Activated naive CD4-positive, alpha-beta T cell treated with Interleukin-2 at 50 U/mL for 16 hours (primary cell): ENCODE measurements at regions not wholly inside any gene's neighbourhood (a gene's known extent, or its start where the extent isn't known, plus 50 kb on each side); places are given as distances from the start of the nearest gene placed in this dataset.

Experiments used
- DNase-seq: peaks from one replicate; pipeline ENCODE4 v3.0.0-alpha.2; 2020

DNA sequence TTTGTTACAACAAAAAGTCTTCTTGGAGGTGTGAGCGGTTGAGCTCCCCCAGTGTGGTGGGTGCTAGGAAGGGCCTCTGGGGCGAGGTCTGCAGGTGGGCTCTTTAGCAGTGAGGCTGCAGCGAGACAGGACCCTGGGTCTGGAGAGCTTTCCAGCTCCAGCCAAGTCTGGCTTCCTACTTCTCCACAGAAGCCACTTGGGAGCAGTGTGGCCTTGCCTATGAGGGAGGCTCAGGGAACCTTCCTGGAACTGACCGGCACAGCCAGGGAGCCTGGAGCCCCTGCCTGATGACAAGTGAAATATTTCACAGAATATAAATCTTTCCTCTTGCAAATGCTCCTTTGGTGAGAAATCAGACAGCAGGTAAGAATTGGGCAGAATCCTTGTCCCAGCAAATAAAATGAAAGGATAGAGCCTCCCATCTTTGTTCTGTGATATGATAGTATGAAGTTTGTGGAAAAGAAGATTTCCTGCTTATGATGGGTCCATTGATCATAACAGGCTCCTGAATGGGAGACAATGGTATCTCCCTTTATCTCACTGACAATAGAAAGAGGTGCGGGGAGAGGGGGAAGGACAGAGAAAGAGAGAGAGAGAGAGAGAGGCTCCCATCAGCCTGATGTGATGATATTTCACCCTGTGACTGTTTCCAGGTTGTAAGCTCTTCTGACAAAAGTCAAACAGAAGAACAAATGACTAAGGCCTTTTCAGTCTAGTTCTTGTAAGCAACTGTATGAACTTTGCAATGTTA is 289.8 kb upstream of the SPRED2 start:
- no peak for DNase-seq

GRCh38 chr2:65716698-65717097 is 284.3 kb upstream of the SPRED2 start:
- no peak for DNase-seq

GRCh38 chr2:65715323-65715722 is 282.9 kb upstream of the SPRED2 start:
- DNase-seq, result no peak

DNA sequence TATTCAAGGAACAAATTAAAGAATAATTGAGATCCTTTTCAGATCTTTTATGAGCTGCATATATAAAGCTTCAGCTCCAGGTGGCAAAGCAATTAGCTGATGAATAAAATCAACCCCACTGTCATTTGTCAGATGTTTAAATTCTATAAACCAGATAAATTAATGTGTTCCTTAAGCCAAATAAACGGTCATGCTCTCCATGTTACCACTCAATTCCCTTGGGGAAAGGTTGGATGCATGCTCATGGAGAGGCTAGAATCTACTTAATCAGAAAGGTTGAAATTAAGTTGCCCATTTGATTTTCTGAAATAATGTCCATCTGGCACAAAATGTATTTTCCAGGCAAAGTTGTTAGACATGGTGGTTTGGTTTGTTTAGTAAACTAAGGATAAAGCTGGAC is 282.5 kb upstream of the SPRED2 start:
- DNase-seq, result no peak

DNA sequence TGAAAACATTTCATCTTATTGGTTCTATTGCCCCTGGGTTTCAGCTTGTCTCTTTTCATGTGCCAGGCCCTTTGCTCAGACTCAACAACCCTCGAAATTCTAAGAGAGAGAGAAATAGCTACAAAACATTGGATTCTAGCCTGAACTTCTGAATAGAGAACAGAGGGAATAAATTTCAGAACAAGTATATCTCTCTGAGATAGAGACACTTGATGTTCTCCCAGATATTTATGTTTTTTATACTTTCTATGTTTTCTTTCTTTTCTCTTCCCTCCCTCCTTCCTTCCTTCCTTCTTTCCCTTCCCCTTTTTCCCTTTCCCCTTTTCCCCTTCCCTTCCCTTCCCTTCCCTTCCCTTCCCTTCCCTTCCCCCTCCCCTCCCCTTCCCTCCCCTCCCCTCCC is 279.5 kb upstream of the SPRED2 start:
- no peak for DNase-seq

- no peak for DNase-seq
Measured at GRCh38 chr2:65710779-65711295, 278.4 kb upstream of the SPRED2 start.

DNA sequence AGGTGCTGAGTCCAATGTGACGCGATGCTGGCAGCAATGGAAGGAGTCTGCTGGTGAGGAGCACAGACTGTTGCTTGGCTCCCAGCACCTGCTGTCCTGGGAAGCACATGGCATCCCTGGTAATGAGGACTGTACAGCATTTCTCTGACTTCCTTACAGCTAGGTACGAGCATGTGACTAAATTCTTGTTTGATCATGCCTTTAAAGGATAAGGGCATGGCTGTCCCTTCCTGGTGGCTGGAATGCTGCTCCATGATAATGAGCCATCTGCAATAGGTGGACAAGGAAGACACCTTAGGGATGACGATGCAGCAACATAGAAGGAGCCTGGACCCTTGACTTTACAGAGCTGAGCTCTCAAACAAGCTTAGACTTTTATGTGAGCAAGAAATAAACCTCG is 278.0 kb upstream of the SPRED2 start:
- no peak for DNase-seq

DNA sequence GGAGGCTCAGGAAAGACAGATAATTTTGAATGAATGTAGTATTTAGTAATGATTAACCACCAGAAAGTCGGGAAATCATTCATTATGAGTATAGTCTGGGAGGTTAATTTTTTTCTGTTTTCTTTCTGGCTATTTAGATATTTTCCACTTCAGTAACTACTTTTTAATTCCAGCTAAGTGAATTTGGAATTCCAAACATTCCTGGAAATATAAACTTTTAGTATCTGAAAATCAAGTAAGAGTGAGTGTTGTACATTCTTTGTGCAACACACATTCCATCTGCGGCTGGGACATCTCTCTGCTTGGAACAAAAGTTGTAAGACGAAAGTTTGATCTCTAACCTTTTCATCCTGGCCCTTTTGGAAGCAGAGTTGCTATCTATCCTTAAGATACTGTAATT is 275.7 kb upstream of the SPRED2 start:
- no peak for DNase-seq

DNA sequence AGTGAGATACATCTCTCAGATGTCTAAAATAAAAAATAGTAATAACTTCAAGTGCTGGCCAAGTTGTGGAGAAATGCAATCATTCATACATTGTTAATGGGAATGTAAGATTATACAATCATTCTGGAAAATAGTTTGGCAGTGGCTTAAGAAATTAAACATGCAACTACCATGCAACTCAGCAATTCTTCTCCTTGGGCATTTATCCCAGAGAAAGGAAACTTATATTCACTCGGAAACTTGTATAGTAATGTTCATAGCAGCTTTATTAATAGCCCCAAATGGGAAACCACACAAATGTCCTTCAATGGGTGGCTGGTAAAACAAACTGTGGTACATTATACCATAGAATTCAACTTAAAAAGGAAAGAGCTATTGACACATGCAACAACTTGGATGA is 274.0 kb upstream of the SPRED2 start:
- no peak for DNase-seq

- no peak for DNase-seq
Measured at GRCh38 chr2:65701191-65701590, 268.8 kb upstream of the SPRED2 start.

- DNase-seq, result no peak
Measured at GRCh38 chr2:65700720-65701119, 268.3 kb upstream of the SPRED2 start.

DNA sequence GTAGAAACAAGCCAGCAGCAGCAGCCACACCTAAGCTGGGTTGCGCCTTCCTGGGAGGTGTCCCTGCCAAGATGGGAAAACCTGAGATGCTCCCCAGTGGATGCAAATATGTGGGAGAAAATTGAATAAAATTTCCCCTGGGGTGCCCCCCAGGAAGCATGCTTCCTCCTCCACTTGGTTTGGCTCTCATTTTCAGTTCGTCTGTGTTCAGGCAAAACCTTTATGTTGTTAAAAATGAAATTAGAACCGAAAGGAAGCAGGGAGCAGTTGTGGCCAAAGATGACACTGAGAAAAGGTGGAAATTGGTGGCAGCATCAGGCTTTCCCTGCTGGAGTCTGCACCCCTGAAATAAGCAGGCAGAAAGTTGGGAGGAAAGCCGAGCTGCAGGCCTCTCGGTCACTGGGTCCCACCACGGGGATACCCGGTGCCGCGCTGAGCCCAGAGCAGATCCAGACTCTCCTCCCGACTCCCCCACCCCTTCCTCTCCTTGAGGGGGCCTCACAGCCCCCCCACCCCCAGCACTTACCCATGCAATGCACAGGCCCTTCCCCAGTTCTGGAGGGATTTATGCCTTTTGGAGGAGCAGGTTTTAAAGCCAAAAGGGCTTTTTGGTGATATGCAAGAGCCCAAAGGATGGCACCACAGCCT is 267.7 kb upstream of the SPRED2 start:
- no peak for DNase-seq

GRCh38 chr2:65691816-65692215 is 259.4 kb upstream of the SPRED2 start:
- DNase-seq, result no peak

DNA sequence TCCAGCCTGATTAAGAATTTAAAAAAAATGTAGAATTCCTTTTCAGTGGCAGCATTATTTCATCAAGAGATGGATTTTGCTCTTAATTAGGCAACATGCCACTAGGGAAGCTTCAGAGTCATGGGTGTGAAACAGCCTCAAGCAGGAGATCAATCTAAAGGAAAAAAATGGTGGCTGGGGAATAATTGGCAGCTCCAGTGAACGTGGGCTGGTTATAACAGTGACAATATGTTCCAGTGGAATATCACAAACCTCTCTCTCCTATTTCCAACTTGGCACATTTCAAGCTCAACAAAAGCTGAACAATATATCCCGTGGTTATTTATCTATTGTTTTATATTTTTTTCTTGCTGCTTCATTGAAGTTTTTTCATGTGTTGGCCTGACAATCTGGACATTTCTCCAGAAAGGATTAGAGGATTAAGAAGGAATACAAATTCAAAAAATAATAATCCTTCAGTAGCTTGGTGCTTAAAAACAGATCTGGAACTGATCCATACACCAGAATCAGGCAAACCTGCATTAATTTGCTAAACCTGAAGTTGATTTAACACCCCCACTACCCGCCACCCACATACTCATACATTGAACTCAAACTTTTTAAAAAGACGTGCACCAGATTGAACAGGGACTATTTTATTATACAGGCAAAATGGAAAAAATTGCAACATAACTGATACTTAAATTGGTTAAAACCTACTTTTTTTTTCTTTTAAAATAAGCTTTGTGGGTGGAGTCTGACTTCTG is 255.9 kb upstream of the SPRED2 start:
- DNase-seq, result no peak

- no peak for DNase-seq
Measured at GRCh38 chr2:65687614-65688013, 255.2 kb upstream of the SPRED2 start.

- no peak for DNase-seq
Measured at GRCh38 chr2:65686928-65687521, 254.6 kb upstream of the SPRED2 start.

DNA sequence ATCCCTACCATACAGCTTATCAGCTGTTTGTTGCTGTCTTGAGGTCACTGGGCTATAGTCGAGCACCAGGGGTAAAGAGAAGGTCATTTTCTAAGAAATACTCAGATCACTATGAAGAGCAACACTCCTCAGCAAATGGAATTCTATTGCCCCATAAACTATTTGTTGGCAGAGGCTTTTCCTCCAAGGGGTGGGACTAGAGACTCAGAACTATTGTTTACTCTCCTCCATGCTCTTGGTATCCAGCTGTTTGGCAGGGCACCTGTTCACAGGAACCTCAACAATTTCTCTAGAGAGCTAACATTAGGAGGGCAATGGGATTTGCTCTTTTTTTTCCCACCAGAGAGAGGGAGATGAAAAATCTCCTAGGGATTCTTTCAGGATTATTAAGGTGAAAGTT is 249.1 kb upstream of the SPRED2 start:
- no peak for DNase-seq

GRCh38 chr2:65678779-65679391 is 246.5 kb upstream of the SPRED2 start:
- DNase-seq, result no peak

- no peak for DNase-seq
Measured at GRCh38 chr2:65675350-65675749, 243.0 kb upstream of the SPRED2 start.

DNA sequence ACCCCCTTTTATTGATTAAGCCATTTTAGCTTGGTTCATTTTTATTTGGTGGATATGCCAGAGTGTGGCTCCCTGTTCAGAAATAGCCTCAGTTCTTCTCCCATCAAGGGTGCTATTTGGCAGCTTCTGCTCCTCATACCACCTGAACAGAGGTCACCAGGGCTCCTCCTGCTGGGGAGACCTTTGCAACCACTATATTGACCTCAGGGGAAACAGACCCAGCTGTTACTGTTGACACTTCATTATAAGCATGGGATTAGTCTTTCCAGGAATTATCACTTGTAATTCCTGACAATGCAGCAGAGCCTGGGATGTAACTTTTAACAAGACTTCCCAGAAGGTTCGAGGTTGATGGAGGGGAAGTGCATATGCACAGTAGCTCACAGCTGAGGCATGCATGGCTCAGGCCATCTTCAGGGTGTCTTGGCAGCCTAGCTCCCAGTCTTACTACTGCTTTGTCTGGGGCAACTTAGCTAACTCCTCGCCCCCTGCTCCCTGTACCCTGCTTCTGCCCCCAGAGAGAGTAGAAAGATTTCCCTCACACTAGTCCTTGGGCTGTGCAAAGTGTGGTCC is 239.4 kb upstream of the SPRED2 start:
- no peak for DNase-seq

GRCh38 chr2:65669574-65669973 is 237.2 kb upstream of the SPRED2 start:
- DNase-seq, result no peak

GRCh38 chr2:65668744-65669143 is 236.3 kb upstream of the SPRED2 start:
- DNase-seq, result no peak
